Esophagus squamous epithelium (tissue), 5 donors: ENCODE measurements at regions not wholly inside any gene's neighbourhood (a gene's known extent, or its start where the extent isn't known, plus 50 kb on each side); places are given as distances from the start of the nearest gene placed in this dataset.

ENCODE experiments used
- DNase-seq: peaks from one replicate; lab custom pipeline; 2025; lab: John Stamatoyannopoulos, UW
- H3K27ac ChIP-seq, 4 donors: fragments of 200-600 bp; sonication (generic); one replicate each; pipeline ENCODE4 v1.5.1; 2016 to 2019; ENCODE audit warnings: mild to moderate bottlenecking in 1 of 4
- H3K27me3 ChIP-seq, 4 donors: fragments of 200-600 bp; sonication (generic); 1 replicate in 3 of 4; 2 replicates in 1 of 4; pipeline versions ENCODE4 v1.5.1 to v1.6.0; 2017 to 2021; ENCODE audit warnings: antibody characterized with exemption in 1 of 4
- H3K36me3 ChIP-seq, 3 donors: fragments of 200-600 bp; sonication (generic); one replicate each; pipeline ENCODE4 v1.5.1; 2016 to 2019
- H3K4me1 ChIP-seq, 3 donors: fragments of 200-600 bp; sonication (generic); one replicate each; pipeline ENCODE4 v1.5.1; 2017 to 2019
- H3K4me3 ChIP-seq, 4 donors: fragments of 200-600 bp; sonication (generic); 1 replicate in 3 of 4; 2 replicates in 1 of 4; pipeline ENCODE4 v1.5.1; 2016 to 2019; ENCODE audit warnings: mild to moderate bottlenecking in 2 of 4, moderate library complexity in 1 of 4
- H3K9me3 ChIP-seq, 3 donors: fragments of 200-600 bp; sonication (generic); one replicate each; pipeline ENCODE4 v1.5.1; 2016 to 2019
- CTCF ChIP-seq, 6 experiments: fragments of 450-650 bp in 4 of 6; fragments of 200-600 bp in 2 of 6; sonication (generic) in 2 of 6; IDR thresholded peaks; one replicate each; pipeline ENCODE4 v1.5.1; 2016 to 2019; ENCODE audit warnings: antibody characterized with exemption in 6 of 6, mild to moderate bottlenecking in 4 of 6, moderate library complexity in 4 of 6
- POLR2A ChIP-seq, 4 donors: fragments of 450-650 bp; IDR thresholded peaks; one replicate each; pipeline ENCODE4 v1.6.1; 2017; ENCODE audit warnings: antibody characterized with exemption in 4 of 4, mild to moderate bottlenecking in 4 of 4, moderate library complexity in 3 of 4
- WGBS, 2 donors: methylation state at CpG; one replicate each; pipeline ENCODE4 v1.1.5; 2018; 5-methylcytosine and 5-hydroxymethylcytosine counted together
- intact Hi-C: fragments of 100-400 bp; cut with DNase I; formaldehyde crosslinking; loops from one replicate; pipeline ENCODE4 v1.15.0; 2022
- donor health status: DM: yes; HTN: yes; CAD: no.

- no peak for DNase-seq
- no peak overlapping the region for H3K27ac ChIP-seq
Measured at GRCh38 chr2:105582952-105583660, 161.6 kb upstream of the NCK2 start.

GRCh38 chr2:105581555-105581944 is 163.2 kb upstream of the NCK2 start:
- 60 to 69% methylated on average over 2 to 3 of the region's 3 CpGs for WGBS, 2 donors

More at GRCh38 chr2:105582952-105583660, 161.6 kb upstream of the NCK2 start:
- H3K4me1 ChIP-seq = no peaks in the 10 kb centered on the region
- H3K36me3 ChIP-seq = no peaks in the 10 kb centered on the region
- no peaks in the 10 kb centered on the region for H3K9me3 ChIP-seq
- no peak for TF ChIP-seq CTCF (IDR thresholded peaks at IDR 0.05)
- TF ChIP-seq POLR2A (IDR thresholded peaks at IDR 0.05) = no peak
- WGBS, 2 donors = 59 to 63% methylated on average over 3 of the region's 3 CpGs
- intact Hi-C loops = loop anchor here (10.0 kb wide), 1 partner anchor 512 kb away; no protein-coding TSS in a partner anchor
- H3K27me3 ChIP-seq = no peaks in the 10 kb centered on the region
- H3K4me3 ChIP-seq = no peak overlapping the region

GRCh38 chr2:105580870-105581554 is 163.7 kb upstream of the NCK2 start:
- WGBS, 2 donors = 4 to 19% methylated on average over 1 of the region's 1 CpG
- Histone ChIP-seq H3K4me1 (peaks cover 2 to 10% (median 8%) of the 10 kb centered on the region in 3 donors), H3K27me3 (no peaks in the 10 kb centered on the region), H3K4me3 (no peak overlapping the region), H3K9me3 (no peaks in the 10 kb centered on the region), H3K36me3 (no peaks in the 10 kb centered on the region), H3K27ac (no peak overlapping the region)
- DNase-seq = no peak
- intact Hi-C loops = loop anchor here (10.0 kb wide), 1 partner anchor 514 kb away; no protein-coding TSS in a partner anchor
- TF ChIP-seq POLR2A (IDR thresholded peaks at IDR 0.05) = no peak
- no peak for TF ChIP-seq CTCF (IDR thresholded peaks at IDR 0.05)

More at GRCh38 chr2:105581555-105581944, 163.2 kb upstream of the NCK2 start:
- peaks cover 0 to 5% (median 4%) of the 10 kb centered on the region in 3 donors for H3K4me1 ChIP-seq
- H3K4me3 ChIP-seq = no peak overlapping the region
- no peaks in the 10 kb centered on the region for H3K9me3 ChIP-seq
- no peak overlapping the region for H3K27ac ChIP-seq
- H3K36me3 ChIP-seq = no peaks in the 10 kb centered on the region
- TF ChIP-seq POLR2A (IDR thresholded peaks at IDR 0.05) = no peak
- TF ChIP-seq CTCF (IDR thresholded peaks at IDR 0.05) = no peak
- no peak for DNase-seq
- no peaks in the 10 kb centered on the region for H3K27me3 ChIP-seq
- intact Hi-C loops = loop anchor here (10.0 kb wide), 1 partner anchor 513 kb away; no protein-coding TSS in a partner anchor

GRCh38 chr2:105580216-105580615 is 164.5 kb upstream of the NCK2 start:
- no peak for DNase-seq
- intact Hi-C loops = loop anchor here (10.0 kb wide), 1 partner anchor 515 kb away; no protein-coding TSS in a partner anchor
- H3K4me1 ChIP-seq = peaks cover 7 to 18% (median 15%) of the 10 kb centered on the region in 3 donors
- H3K27me3 ChIP-seq = no peaks in the 10 kb centered on the region
- WGBS, 2 donors = 71 to 100% methylated on average over 1 to 5 of the region's 5 CpGs
- TF ChIP-seq CTCF (IDR thresholded peaks at IDR 0.05) (no peak), POLR2A (IDR thresholded peaks at IDR 0.05) (no peak)
- no peak overlapping the region for H3K4me3 ChIP-seq
- H3K9me3 ChIP-seq = no peaks in the 10 kb centered on the region
- H3K27ac ChIP-seq = no peak overlapping the region
- no peaks in the 10 kb centered on the region for H3K36me3 ChIP-seq

- WGBS, 2 donors = 71 to 93% methylated on average over 2 to 4 of the region's 4 CpGs
- peaks cover 16 to 35% (median 26%) of the 10 kb centered on the region in 3 donors for H3K4me1 ChIP-seq
- no peak overlapping the region for H3K4me3 ChIP-seq
- intact Hi-C loops = no loop called here
- TF ChIP-seq CTCF (IDR thresholded peaks at IDR 0.05) = no peak
- no peak for TF ChIP-seq POLR2A (IDR thresholded peaks at IDR 0.05)
- no peaks in the 10 kb centered on the region for H3K36me3 ChIP-seq
- no peaks in the 10 kb centered on the region for H3K9me3 ChIP-seq
- H3K27ac ChIP-seq = no peak overlapping the region
- H3K27me3 ChIP-seq = no peaks in the 10 kb centered on the region
- DNase-seq = no peak
Measured at GRCh38 chr2:105578166-105578565, 166.5 kb upstream of the NCK2 start.
